ENCODE measurements at regions not wholly inside any gene's neighbourhood (a gene's known extent, or its start where the extent isn't known, plus 50 kb on each side); places are given as distances from the start of the nearest gene placed in this dataset.

DNA sequence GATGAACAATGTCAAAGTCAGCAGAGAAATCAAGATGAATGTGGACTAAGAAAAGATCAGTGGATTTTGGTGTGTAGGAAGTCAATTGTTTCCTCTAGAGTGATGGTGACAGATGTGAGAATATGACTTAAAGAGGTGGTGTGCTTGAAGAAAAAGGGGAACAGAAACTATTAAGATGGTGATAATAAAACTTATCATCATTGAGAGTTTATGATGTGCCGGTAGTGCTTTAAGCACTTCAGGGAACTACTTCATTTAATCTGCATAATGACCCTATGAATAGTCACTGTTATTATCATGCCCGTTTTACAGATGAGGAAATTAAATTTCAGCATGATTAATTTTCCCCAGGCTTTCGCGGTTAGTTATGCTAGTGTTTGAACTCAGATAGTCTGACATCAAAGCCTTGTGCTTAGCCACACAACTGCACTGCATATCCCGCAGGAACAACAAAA lies 246.9 kb upstream of the LRRC7 start:
- no peak overlapping the region for H3K27ac Mint-ChIP-seq

DNA sequence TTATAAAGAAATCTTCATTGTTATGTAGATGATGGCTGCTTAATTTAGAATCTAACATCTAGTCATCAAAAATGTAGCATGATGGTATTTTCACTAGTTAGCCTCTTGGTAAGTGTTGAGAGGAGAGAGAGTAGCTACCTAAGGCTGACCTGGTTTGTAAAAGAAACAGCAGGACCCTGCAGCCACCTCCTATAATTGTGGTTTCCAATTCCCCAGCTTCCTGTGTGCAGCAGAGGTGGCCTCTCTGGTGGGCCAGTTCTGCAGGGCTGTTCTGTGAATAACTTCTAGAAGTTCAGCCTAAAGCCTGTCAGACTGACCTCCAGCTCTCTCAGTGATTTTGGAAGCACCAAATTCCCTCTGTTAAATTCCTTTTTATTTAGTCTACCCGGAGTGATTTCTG lies 246.4 kb upstream of the LRRC7 start:
- Mint-ChIP-seq H3K27me3 (no peaks in the 10 kb centered on the region), H3K4me1 (no peaks in the 10 kb centered on the region), H3K4me3 (no peak overlapping the region), H3K27ac (no peak overlapping the region), H3K9me3 (no peaks in the 10 kb centered on the region), H3K36me3 (ENCODE audit: low read depth) (no peaks in the 10 kb centered on the region)
- ChIA-PET CTCF (no interaction called here), POLR2A (no interaction called here)
- ATAC-seq (ENCODE audit: low read depth) (no peak), DNase-seq (no peak)
- intact Hi-C loops (cut with micrococcal nuclease), result no loop called here
- TF ChIP-seq, protein P1, sequence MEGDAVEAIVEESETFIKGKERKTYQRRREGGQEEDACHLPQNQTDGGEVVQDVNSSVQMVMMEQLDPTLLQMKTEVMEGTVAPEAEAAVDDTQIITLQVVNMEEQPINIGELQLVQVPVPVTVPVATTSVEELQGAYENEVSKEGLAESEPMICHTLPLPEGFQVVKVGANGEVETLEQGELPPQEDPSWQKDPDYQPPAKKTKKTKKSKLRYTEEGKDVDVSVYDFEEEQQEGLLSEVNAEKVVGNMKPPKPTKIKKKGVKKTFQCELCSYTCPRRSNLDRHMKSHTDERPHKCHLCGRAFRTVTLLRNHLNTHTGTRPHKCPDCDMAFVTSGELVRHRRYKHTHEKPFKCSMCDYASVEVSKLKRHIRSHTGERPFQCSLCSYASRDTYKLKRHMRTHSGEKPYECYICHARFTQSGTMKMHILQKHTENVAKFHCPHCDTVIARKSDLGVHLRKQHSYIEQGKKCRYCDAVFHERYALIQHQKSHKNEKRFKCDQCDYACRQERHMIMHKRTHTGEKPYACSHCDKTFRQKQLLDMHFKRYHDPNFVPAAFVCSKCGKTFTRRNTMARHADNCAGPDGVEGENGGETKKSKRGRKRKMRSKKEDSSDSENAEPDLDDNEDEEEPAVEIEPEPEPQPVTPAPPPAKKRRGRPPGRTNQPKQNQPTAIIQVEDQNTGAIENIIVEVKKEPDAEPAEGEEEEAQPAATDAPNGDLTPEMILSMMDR (IDR thresholded peaks at IDR 0.05), result no peak

More for the DNA sequence above, 246.9 kb upstream of the LRRC7 start:
- CTCF ChIA-PET, result no interaction called here
- intact Hi-C loops (cut with micrococcal nuclease), result no loop called here
- no peaks in the 10 kb centered on the region for H3K36me3 Mint-ChIP-seq (ENCODE audit: low read depth)
- no peaks in the 10 kb centered on the region for H3K9me3 Mint-ChIP-seq
- no peak overlapping the region for H3K4me3 Mint-ChIP-seq
- no peaks in the 10 kb centered on the region for H3K4me1 Mint-ChIP-seq
- no peak for DNase-seq
- POLR2A ChIA-PET, result no interaction called here
- no peak for ATAC-seq (ENCODE audit: low read depth)
- TF ChIP-seq, protein P1 (IDR thresholded peaks at IDR 0.05), result no peak
- H3K27me3 Mint-ChIP-seq, result no peaks in the 10 kb centered on the region

DNA sequence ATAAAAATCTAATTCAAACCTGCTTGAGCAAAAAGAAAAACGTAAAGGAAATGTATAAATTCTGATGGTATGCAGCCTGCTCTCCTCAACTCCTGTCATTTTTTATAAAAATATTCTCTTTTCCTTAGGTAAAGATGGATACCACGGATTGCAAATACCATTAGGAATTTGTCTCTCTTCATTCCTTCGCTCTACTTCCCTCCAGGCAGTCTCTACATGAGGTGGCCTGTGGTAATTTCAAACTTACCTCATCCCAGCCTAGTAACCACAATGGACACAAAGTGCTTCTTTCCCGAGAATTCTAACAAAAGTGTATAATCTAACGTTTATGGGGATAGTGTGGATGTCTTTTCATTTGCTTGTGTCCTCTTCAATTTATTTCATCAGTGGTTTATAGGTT lies 239.5 kb upstream of the LRRC7 start:
- Mint-ChIP-seq H3K4me3 (no peak overlapping the region), H3K27me3 (no peaks in the 10 kb centered on the region), H3K27ac (no peak overlapping the region), H3K36me3 (ENCODE audit: low read depth) (no peaks in the 10 kb centered on the region), H3K9me3 (peaks cover 9% of the 10 kb centered on the region), H3K4me1 (no peaks in the 10 kb centered on the region)
- ChIA-PET POLR2A (no interaction called here), CTCF (no interaction called here)
- no peak for DNase-seq
- ATAC-seq (ENCODE audit: low read depth), result no peak
- intact Hi-C loops (cut with micrococcal nuclease), result no loop called here
- TF ChIP-seq, protein P1 (IDR thresholded peaks at IDR 0.05), result no peak

DNA sequence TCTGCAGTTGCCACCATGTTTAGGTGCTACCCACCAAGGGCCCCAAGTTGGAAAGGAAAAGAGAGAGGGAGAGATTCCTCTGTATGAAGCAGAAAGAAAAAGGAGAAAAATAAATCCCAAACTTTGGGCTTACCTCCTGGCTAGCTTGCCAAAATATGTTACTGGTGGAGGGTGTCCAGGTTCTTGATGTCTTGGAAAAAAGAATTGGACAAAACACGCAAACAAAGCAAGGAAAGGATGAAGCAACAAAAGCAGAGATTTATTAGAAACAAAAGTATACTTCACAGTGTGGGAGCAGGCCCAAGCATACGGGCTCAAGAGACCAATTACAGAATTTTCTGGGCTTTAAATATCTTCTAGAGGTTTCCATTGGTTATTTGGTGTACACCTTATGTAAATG lies 204.5 kb upstream of the LRRC7 start:
- H3K9me3 Mint-ChIP-seq, result peaks cover 4% of the 10 kb centered on the region
- H3K36me3 Mint-ChIP-seq (ENCODE audit: low read depth), result no peaks in the 10 kb centered on the region
- no peaks in the 10 kb centered on the region for H3K27me3 Mint-ChIP-seq
- ChIA-PET POLR2A (no interaction called here), CTCF (no interaction called here)
- ATAC-seq (ENCODE audit: low read depth) (no peak), DNase-seq (no peak)
- H3K27ac Mint-ChIP-seq, result no peak overlapping the region
- TF ChIP-seq, protein P1 (IDR thresholded peaks at IDR 0.05), result no peak
- H3K4me1 Mint-ChIP-seq, result no peaks in the 10 kb centered on the region
- intact Hi-C loops (cut with micrococcal nuclease), result no loop called here
- no peak overlapping the region for H3K4me3 Mint-ChIP-seq

DNA sequence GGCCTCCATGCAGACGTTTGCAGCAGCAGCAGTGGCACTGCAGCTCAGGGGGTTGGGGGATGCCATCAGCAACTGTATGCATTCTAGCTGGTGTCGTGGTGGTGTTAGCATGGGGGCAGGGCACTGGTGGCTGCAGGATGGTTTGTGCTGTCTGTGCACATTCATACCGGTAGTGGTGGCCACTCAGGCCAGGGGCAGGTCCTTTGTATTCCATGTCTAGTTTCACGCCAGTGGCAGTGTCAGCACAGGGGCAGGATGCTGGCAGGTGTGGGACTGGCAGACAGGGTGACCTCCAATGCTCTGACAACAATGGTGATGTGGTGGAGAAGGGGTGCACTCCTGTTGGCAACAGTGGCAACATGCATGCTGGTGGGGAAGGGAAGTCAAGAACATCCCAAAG lies 194.2 kb upstream of the LRRC7 start:
- no peaks in the 10 kb centered on the region for H3K36me3 Mint-ChIP-seq (ENCODE audit: low read depth)
- intact Hi-C loops (cut with micrococcal nuclease), result no loop called here
- POLR2A ChIA-PET, result no interaction called here
- no peaks in the 10 kb centered on the region for H3K27me3 Mint-ChIP-seq
- no peak overlapping the region for H3K4me3 Mint-ChIP-seq
- peaks cover 2% of the 10 kb centered on the region for H3K9me3 Mint-ChIP-seq
- DNase-seq (no peak), ATAC-seq (ENCODE audit: low read depth) (no peak)
- TF ChIP-seq, protein P1 (IDR thresholded peaks at IDR 0.05), result no peak
- H3K27ac Mint-ChIP-seq, result no peak overlapping the region
- CTCF ChIA-PET, result no interaction called here
- H3K4me1 Mint-ChIP-seq, result no peaks in the 10 kb centered on the region

Data from activated B cell treated with CpG ODN at 0.5 μM for 24 hours (primary cell).